D721Med (cell line): ENCODE measurements at regions not wholly inside any gene's neighbourhood (a gene's known extent, or its start where the extent isn't known, plus 50 kb on each side); places are given as distances from the start of the nearest gene placed in this dataset.

Experiments
- DNase-seq: peaks from one replicate; pipeline ENCODE4 v3.0.0; 2011; ENCODE audit warnings: low spot score; ENCODE audit not compliant: insufficient read length
- FAIRE-seq: peaks from 2 replicates; lab custom pipeline; 2011; peaks lifted over from hg19 to GRCh38; lab: Jason Lieb, UNC
- TF ChIP-seq, protein P1 (sequence below): IDR thresholded peaks from 2 replicates; pipeline ENCODE4 v1.5.1; 2012; ENCODE audit warnings: mild to moderate bottlenecking, control low read depth; ENCODE audit not compliant: insufficient read depth; ENCODE audit errors: missing control alignments

DNA sequence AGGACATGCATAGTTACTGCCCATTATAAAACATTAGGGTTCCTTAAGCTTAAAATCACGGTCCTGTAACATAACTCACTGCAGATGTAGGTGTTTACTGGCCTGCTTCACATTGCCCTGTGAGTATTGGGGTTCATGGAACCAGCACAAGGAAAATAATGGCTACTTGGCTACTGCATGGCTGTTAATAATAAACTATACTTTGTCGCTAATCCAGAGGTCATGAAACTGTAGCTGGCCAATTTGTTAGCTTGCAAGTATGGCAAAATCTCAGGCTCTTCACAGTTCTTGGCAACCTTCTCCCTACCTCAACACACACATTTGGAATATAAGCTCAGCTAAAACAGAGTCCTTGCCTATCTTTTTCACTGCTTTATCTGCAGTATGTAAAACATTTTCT, 274.0 kb upstream of the NR5A2 start:
- DNase-seq = no peak
- TF ChIP-seq, protein P1, sequence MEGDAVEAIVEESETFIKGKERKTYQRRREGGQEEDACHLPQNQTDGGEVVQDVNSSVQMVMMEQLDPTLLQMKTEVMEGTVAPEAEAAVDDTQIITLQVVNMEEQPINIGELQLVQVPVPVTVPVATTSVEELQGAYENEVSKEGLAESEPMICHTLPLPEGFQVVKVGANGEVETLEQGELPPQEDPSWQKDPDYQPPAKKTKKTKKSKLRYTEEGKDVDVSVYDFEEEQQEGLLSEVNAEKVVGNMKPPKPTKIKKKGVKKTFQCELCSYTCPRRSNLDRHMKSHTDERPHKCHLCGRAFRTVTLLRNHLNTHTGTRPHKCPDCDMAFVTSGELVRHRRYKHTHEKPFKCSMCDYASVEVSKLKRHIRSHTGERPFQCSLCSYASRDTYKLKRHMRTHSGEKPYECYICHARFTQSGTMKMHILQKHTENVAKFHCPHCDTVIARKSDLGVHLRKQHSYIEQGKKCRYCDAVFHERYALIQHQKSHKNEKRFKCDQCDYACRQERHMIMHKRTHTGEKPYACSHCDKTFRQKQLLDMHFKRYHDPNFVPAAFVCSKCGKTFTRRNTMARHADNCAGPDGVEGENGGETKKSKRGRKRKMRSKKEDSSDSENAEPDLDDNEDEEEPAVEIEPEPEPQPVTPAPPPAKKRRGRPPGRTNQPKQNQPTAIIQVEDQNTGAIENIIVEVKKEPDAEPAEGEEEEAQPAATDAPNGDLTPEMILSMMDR = no peak
- FAIRE-seq = no peak

DNA sequence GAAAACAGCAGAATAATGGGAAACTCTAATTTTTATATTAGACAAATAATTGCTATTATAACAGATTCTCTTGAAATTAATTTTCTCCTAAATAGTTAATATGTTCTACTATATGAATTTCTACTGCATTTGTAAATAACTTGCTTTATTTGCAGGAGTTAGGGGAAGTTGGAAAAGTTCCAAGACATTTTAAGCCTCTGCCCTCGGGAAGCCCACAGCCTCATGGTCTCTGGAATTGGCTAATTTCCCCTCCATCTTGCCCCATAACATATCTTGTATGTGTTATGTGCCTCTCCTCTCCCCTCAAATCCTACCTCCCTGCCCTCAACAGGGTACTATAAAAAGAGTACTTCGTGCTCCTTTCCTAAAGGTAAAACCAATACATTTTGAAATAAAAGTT, 271.4 kb upstream of the NR5A2 start:
- DNase-seq = no peak
- no peak for FAIRE-seq
- TF ChIP-seq, protein P1 = no peak

GRCh38 chr1:199758626-199759255, 268.8 kb upstream of the NR5A2 start:
- DNase-seq (no peak), FAIRE-seq (no peak)
- TF ChIP-seq, protein P1 = no peak

DNA sequence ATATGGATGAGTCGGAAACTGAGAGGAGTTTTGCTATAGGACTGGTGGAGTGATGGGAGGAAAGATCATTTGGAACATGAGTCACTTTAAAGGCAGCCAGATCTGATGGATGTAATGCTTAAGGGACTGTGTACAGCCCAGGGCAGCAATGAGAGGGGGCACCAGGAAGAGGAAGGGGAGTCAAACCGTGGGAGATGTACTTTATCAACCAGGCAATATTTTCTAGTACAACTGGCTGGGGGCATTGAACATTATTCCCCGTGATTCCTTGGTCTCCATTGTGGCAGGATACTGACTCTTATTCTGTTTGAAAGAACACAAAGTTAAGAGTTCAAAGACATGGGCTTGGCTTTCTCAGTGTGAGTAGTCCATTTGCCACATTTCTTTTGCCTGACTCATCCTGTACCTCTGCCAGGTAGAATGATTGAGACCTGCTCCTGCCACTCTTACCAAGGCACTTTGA, 268.2 kb upstream of the NR5A2 start:
- DNase-seq (no peak), FAIRE-seq (no peak)
- TF ChIP-seq, protein P1 = no peak

- no peak for DNase-seq
- no peak for FAIRE-seq
- TF ChIP-seq, protein P1 = no peak
These were observed 264.9 kb upstream of the NR5A2 start for GRCh38 chr1:199762572-199762971.

DNA sequence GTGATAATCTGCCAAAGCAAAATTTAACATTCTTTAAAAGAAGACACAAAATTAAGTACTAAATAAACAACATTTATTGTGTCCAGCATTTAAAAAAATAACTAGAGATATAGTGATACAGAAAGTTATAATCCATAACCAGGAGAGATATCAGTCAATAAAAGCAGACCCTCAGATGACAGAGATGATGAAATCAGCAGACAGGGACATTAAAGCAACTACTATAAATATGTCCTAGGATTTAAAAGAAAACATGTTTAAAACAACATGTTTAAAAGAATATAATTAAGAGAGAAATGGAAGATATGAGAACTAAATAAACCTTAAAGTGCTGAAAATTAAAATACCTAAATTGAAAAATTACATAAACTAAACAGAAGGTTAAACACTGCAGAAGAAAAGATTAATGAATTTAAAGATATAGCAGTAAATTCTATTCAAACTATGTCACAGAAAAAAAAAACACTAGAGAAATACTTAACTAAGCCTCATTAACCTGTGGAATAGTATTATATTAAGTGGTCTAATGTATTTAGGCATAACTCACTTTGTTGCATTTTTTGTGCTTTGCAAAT, 261.2 kb upstream of the NR5A2 start:
- TF ChIP-seq, protein P1 = no peak
- FAIRE-seq (no peak), DNase-seq (no peak)

- TF ChIP-seq, protein P1 = no peak
- FAIRE-seq = no peak
- DNase-seq = no peak
These were observed 259.8 kb upstream of the NR5A2 start for GRCh38 chr1:199767700-199768099.
